Naive thymus-derived CD4-positive, alpha-beta T cell (primary cell): ENCODE measurements at regions not wholly inside any gene's neighbourhood (a gene's known extent, or its start where the extent isn't known, plus 50 kb on each side); places are given as distances from the start of the nearest gene placed in this dataset.

ENCODE experiments used
- ATAC-seq: fragments of 150-1000 bp; cut with Tn5 transposase; 2 replicates; pipeline ENCODE4 v1.10.0; 2021; ENCODE audit warnings: mild to moderate bottlenecking, moderate library complexity
- CTCF ChIA-PET: fragments of 350-600 bp; sonication (Branson Sonifier 250); formaldehyde crosslinking; loops from one replicate; lab custom pipeline; 2021; ENCODE audit warnings: antibody characterized with exemption; lab: Charles Lee
- POLR2A ChIA-PET: fragments of 350-600 bp; sonication (Branson Sonifier 250); formaldehyde crosslinking; loops from one replicate; lab custom pipeline; 2021; ENCODE audit warnings: antibody characterized with exemption, inconsistent platforms; lab: Charles Lee
- DNase-seq, 9 donors: peaks; one replicate each; pipeline versions ENCODE4 v3.0.0 to v3.0.0-alpha.2; 2020 to 2022; ENCODE audit warnings: mixed read lengths in 1 of 9
- H3K27ac ChIP-seq: one replicate; pipeline ENCODE4 v1.7.0; 2013; ENCODE audit warnings: mild to moderate bottlenecking, low read depth, low read length, moderate library complexity
- H3K27me3 ChIP-seq, 2 donors: one replicate each; pipeline ENCODE4 v1.7.0; 2013; ENCODE audit warnings: low read length in 2 of 2, mild to moderate bottlenecking in 2 of 2, moderate library complexity in 2 of 2; ENCODE audit not compliant: control insufficient read depth in 2 of 2, insufficient read depth in 2 of 2
- H3K36me3 ChIP-seq, 3 experiments: 1 replicate in 2 of 3; 2 replicates in 1 of 3; pipeline ENCODE4 v1.7.0; 2013; ENCODE audit warnings: low read length in 3 of 3, mild to moderate bottlenecking in 3 of 3, moderate library complexity in 1 of 3; ENCODE audit not compliant: insufficient read depth in 3 of 3, control insufficient read depth in 2 of 3
- H3K4me1 ChIP-seq, 2 donors: one replicate each; pipeline ENCODE4 v1.7.0; 2013; ENCODE audit warnings: low read length in 2 of 2, mild to moderate bottlenecking in 2 of 2, moderate library complexity in 1 of 2; ENCODE audit not compliant: control insufficient read depth in 2 of 2, insufficient read depth in 2 of 2
- H3K4me3 ChIP-seq: 2 replicates; pipeline ENCODE4 v1.7.0; 2013; ENCODE audit warnings: mild to moderate bottlenecking, low read length
- H3K9me3 ChIP-seq, 3 experiments: 1 replicate in 2 of 3; 2 replicates in 1 of 3; pipeline ENCODE4 v1.7.0; 2013; ENCODE audit warnings: low read length in 3 of 3; ENCODE audit not compliant: control insufficient read depth in 2 of 3
- H3K27ac Mint-ChIP-seq, 9 donors: one replicate each; pipeline ENCODE4 v1.8.0; 2020 to 2022; ENCODE audit warnings: mixed read lengths in 9 of 9, mild to moderate bottlenecking in 8 of 9, moderate library complexity in 5 of 9, inconsistent platforms in 2 of 9
- H3K27me3 Mint-ChIP-seq, 5 donors: one replicate each; pipeline ENCODE4 v1.8.0; 2021 to 2022; ENCODE audit warnings: mixed read lengths in 5 of 5, mild to moderate bottlenecking in 1 of 5
- H3K36me3 Mint-ChIP-seq, 5 donors: one replicate each; pipeline ENCODE4 v1.8.0; 2020 to 2022; ENCODE audit warnings: mixed read lengths in 5 of 5, mild to moderate bottlenecking in 3 of 5, inconsistent platforms in 1 of 5
- H3K4me1 Mint-ChIP-seq, 7 donors: one replicate each; pipeline ENCODE4 v1.8.0; 2020 to 2022; ENCODE audit warnings: mixed read lengths in 7 of 7, mild to moderate bottlenecking in 3 of 7, inconsistent platforms in 1 of 7
- H3K4me3 Mint-ChIP-seq, 10 donors: one replicate each; pipeline ENCODE4 v1.8.0; 2020 to 2022; ENCODE audit warnings: mild to moderate bottlenecking in 10 of 10, mixed read lengths in 10 of 10, moderate library complexity in 6 of 10, inconsistent platforms in 2 of 10
- H3K9me3 Mint-ChIP-seq, 11 donors: one replicate each; pipeline ENCODE4 v1.8.0; 2020 to 2022; ENCODE audit warnings: mixed read lengths in 11 of 11, mild to moderate bottlenecking in 4 of 11, inconsistent platforms in 1 of 11, moderate library complexity in 1 of 11
- intact Hi-C, 2 donors: fragments of 100-400 bp; cut with micrococcal nuclease; formaldehyde crosslinking; loops; one replicate each; pipeline ENCODE4 v1.15.1; 2023

DNA sequence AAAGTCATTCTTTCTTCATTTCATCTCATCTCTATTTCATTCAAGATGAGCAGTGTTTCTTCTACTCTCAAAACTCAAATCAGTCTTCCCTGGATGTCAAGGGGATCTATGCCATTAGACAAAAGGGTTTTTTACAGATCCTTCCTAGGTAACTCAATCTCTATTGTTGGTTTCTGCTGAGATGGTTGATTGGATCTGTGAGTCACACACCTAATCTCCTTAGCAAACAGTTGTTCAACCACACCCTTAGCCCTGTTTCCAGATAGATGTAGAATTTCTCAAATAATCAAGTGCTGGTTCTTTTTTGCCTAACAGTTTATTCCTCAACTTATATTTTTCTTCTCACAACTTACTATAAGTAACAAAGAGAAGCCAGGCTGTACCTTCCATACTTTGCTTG is 200.5 kb downstream of the KDR start:
- intact Hi-C loops: no loop called here
- H3K27ac Mint-ChIP-seq: no peak overlapping the region
- H3K27me3 Mint-ChIP-seq: no peaks in the 10 kb centered on the region
- POLR2A ChIA-PET: no interaction called here
- DNase-seq (no peak), ATAC-seq (no peak)
- CTCF ChIA-PET: no interaction called here
- H3K36me3 ChIP-seq: no peaks in the 10 kb centered on the region
- H3K36me3 Mint-ChIP-seq: peaks cover 0 to 7% (median 0%) of the 10 kb centered on the region in 5 donors
- no peaks in the 10 kb centered on the region for H3K4me1 ChIP-seq
- no peak overlapping the region for H3K27ac ChIP-seq
- H3K4me3 Mint-ChIP-seq: no peak overlapping the region
- H3K27me3 ChIP-seq: no peaks in the 10 kb centered on the region
- peaks cover 4 to 20% (median 8%) of the 10 kb centered on the region in 11 donors for H3K9me3 Mint-ChIP-seq
- peaks cover 0 to 9% (median 0%) of the 10 kb centered on the region in 3 experiments for H3K9me3 ChIP-seq
- H3K4me1 Mint-ChIP-seq: no peaks in the 10 kb centered on the region
- H3K4me3 ChIP-seq: no peak overlapping the region

DNA sequence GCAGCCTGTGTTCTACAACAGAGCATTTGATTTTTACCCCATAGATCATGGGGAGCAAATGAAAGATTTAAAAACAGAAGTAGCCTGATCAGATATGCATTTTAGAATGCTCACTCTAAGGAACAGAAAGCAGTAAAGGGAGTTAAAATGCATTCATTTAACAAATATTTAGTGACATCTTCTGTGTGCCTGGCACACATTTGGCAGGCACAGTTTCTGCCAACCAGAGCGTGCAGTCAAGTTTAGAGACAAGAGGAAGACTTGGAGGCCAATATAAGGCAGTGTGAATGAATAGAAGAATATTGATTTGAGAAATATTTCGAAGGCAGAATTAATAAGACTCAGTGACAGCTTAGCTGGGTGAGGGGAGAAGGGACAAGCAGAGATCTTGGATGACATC is 210.1 kb downstream of the KDR start:
- H3K9me3 ChIP-seq: no peaks in the 10 kb centered on the region
- Mint-ChIP-seq H3K4me1 (peaks cover 0 to 6% (median 0%) of the 10 kb centered on the region in 7 donors), H3K9me3 (no peaks in the 10 kb centered on the region), H3K4me3 (no peak overlapping the region), H3K27ac (no peak overlapping the region), H3K36me3 (no peaks in the 10 kb centered on the region), H3K27me3 (no peaks in the 10 kb centered on the region)
- POLR2A ChIA-PET: no interaction called here
- ATAC-seq: no peak
- no peaks in the 10 kb centered on the region for H3K36me3 ChIP-seq
- no peak for DNase-seq
- no peaks in the 10 kb centered on the region for H3K4me1 ChIP-seq
- no peak overlapping the region for H3K4me3 ChIP-seq
- H3K27me3 ChIP-seq: no peaks in the 10 kb centered on the region
- H3K27ac ChIP-seq: no peak overlapping the region
- intact Hi-C loops: no loop called here
- CTCF ChIA-PET: no interaction called here

DNA sequence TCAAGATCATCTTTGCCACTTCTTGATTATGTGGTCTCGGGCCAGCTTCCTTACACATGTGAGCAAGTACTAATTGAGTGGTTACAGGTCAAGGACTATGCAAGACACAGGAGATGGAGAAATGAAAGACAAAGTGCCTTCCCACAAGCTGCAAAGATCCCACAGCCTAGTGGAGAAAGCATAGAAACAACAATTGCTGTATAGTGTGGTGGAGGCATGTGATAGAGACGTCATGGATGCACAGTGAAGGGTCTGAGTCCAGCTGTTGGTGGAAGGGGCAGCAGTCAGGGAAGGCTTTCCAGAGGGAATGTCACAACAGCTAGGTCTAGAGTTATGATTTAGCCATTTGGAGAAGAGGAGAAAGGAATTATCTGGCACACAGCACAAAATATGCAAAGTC is 210.6 kb downstream of the KDR start:
- Histone ChIP-seq H3K27me3 (no peaks in the 10 kb centered on the region), H3K4me3 (no peak overlapping the region), H3K4me1 (no peaks in the 10 kb centered on the region), H3K36me3 (no peaks in the 10 kb centered on the region), H3K9me3 (no peaks in the 10 kb centered on the region), H3K27ac (no peak overlapping the region)
- DNase-seq (no peak), ATAC-seq (no peak)
- Mint-ChIP-seq H3K9me3 (no peaks in the 10 kb centered on the region), H3K4me3 (no peak overlapping the region), H3K27me3 (no peaks in the 10 kb centered on the region), H3K36me3 (no peaks in the 10 kb centered on the region), H3K4me1 (peaks cover 0 to 11% (median 4%) of the 10 kb centered on the region in 7 donors), H3K27ac (no peak overlapping the region)
- intact Hi-C loops: no loop called here
- ChIA-PET CTCF (no interaction called here), POLR2A (no interaction called here)

DNA sequence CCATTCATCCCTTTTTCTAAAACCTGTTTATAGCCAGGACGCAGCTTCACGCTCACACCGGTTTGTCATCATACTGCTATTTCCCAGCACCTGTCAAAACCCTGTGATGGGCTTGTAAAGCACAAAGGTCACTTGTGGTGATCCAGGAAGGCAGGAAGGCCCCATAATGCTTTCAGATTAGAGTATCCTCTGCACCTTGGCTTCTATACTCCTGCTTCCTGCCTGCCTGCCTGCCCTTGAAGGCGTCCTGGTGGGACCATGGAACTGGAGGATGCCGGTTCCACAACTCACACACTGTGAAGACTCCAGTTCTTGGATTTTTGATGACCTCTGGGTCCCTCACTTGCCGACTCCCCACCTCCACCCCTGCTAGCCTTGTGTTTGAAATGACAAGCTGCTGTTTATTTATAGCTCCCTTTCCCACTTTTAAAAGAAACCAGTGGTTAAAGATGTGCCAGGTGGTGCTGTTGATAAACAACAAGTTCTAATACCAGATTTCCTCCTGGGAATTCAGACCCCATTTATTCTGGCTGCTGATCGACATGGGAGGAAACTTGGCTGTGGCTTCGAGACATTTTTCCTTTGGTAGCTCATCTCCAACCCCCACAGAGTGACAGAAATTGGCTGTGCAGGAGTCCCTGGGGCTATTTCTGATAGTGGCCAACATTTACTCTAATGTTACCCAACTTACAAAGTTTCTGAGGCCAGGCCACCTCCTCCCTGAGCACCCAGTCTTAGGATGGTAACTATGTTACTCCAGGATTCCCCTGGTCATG is 211.5 kb downstream of the KDR start:
- Mint-ChIP-seq H3K27ac (no peak overlapping the region), H3K4me3 (no peak overlapping the region), H3K4me1 (peaks cover 0 to 19% (median 11%) of the 10 kb centered on the region in 7 donors), H3K9me3 (no peaks in the 10 kb centered on the region), H3K27me3 (no peaks in the 10 kb centered on the region), H3K36me3 (no peaks in the 10 kb centered on the region)
- intact Hi-C loops: no loop called here
- Histone ChIP-seq H3K9me3 (no peaks in the 10 kb centered on the region), H3K27ac (no peak overlapping the region), H3K27me3 (no peaks in the 10 kb centered on the region), H3K4me3 (no peak overlapping the region), H3K4me1 (no peaks in the 10 kb centered on the region), H3K36me3 (no peaks in the 10 kb centered on the region)
- DNase-seq (no peak), ATAC-seq (no peak)
- POLR2A ChIA-PET: no interaction called here
- CTCF ChIA-PET: interaction anchor here (0.9 to 1.4 kb wide), 2 partner anchors 28 to 595 kb away, joined by 3 read pairs; no protein-coding TSS in a partner anchor

DNA sequence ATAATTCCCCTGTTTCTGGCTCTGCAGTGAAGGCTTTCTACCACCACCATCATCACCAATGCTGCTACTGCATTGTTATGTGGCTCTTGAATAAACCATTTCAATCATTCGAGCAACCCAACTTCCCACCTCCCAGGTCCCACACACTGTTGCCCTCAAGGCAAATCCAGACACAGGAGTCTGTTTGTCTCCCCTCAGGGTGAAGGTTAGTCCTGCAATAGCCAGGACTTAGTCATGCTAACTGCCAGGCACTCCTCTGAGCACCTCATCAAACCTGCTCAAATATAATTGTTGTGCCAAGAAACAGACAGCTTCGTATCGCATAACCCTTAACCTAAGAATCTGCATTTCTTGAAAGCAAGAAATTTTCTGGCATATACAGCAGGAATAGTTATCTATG is 213.2 kb downstream of the KDR start:
- intact Hi-C loops: no loop called here
- Mint-ChIP-seq H3K4me1 (peaks cover 0 to 21% (median 11%) of the 10 kb centered on the region in 7 donors), H3K36me3 (no peaks in the 10 kb centered on the region), H3K4me3 (no peak overlapping the region), H3K27ac (no peak overlapping the region), H3K9me3 (peaks cover 0 to 8% (median 0%) of the 10 kb centered on the region in 11 donors), H3K27me3 (no peaks in the 10 kb centered on the region)
- Histone ChIP-seq H3K9me3 (no peaks in the 10 kb centered on the region), H3K27me3 (no peaks in the 10 kb centered on the region), H3K36me3 (no peaks in the 10 kb centered on the region), H3K4me3 (no peak overlapping the region), H3K27ac (no peak overlapping the region), H3K4me1 (no peaks in the 10 kb centered on the region)
- ATAC-seq: no peak
- POLR2A ChIA-PET: no interaction called here
- no peak for DNase-seq
- CTCF ChIA-PET: interaction anchor here (1.4 kb wide), 1 partner anchor 30 kb away, joined by 3 read pairs; no protein-coding TSS in a partner anchor

DNA sequence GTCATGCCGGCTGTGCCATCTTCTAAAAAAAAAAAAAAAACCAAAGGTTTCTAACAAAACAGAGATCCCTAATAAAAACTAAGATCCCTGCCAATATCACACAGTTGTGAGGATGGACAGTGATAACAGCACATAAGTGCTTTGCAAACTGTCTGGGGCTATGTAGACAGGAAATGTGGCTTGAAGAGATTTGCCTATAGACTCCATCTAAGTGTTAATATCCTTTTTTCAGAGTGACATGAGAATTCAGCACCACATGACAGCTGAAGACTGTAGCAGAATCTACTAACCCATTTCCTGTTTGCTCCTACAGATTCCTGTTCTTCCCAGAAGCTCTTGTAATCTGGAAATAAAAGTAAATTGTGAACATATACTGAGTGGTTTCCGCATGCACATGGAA is 215.4 kb downstream of the KDR start:
- H3K36me3 Mint-ChIP-seq: peaks cover 0 to 9% (median 0%) of the 10 kb centered on the region in 5 donors
- H3K27ac ChIP-seq: no peak overlapping the region
- no peak overlapping the region for H3K4me3 ChIP-seq
- H3K4me1 ChIP-seq: no peaks in the 10 kb centered on the region
- no peaks in the 10 kb centered on the region for H3K9me3 ChIP-seq
- ATAC-seq (no peak), DNase-seq (peak in 4 of 9 donors; percentile 3 to 12 (median 4))
- no peaks in the 10 kb centered on the region for H3K36me3 ChIP-seq
- peak overlapping the region in 3 of 10 donors; percentile 2 to 24 (median 19) for H3K4me3 Mint-ChIP-seq
- H3K27me3 Mint-ChIP-seq: no peaks in the 10 kb centered on the region
- peaks cover 0 to 16% (median 5%) of the 10 kb centered on the region in 11 donors for H3K9me3 Mint-ChIP-seq
- H3K27ac Mint-ChIP-seq: peak overlapping the region in 4 of 9 donors; percentile 28 to 65 (median 52)
- H3K4me1 Mint-ChIP-seq: peaks cover 0 to 21% (median 11%) of the 10 kb centered on the region in 7 donors
- intact Hi-C loops: loop anchor here in 1 of 2 donors (5.0 kb wide), 1 partner anchor 32 kb away; no protein-coding TSS in a partner anchor
- CTCF ChIA-PET: no interaction called here
- POLR2A ChIA-PET: no interaction called here
- H3K27me3 ChIP-seq: no peaks in the 10 kb centered on the region

DNA sequence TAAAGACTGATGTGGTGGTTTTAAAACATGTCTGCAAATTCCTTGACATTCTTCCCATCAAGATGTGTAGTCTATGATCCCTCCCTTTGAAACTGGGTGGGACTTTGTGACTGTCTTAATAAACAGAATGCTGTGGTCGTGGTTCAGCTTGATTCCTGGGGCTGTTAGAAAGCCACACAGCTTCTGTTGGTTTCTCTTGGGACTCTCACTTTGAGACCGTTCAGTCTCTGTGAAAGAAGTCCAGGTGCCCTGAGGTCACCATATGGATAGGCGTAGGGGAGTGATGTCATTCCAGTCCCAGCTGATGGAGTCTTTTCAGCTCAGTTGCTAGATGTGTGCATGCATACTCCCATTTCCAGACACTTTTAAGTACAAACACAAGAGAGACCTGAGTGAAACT is 216.6 kb downstream of the KDR start:
- intact Hi-C loops: loop anchor here in 1 of 2 donors (5.0 kb wide), 1 partner anchor 34 kb away; no protein-coding TSS in a partner anchor
- H3K9me3 ChIP-seq: no peaks in the 10 kb centered on the region
- peaks cover 0 to 15% (median 0%) of the 10 kb centered on the region in 5 donors for H3K36me3 Mint-ChIP-seq
- DNase-seq (no peak), ATAC-seq (no peak)
- no peak overlapping the region for H3K27ac ChIP-seq
- H3K27me3 Mint-ChIP-seq: no peaks in the 10 kb centered on the region
- POLR2A ChIA-PET: no interaction called here
- H3K4me1 ChIP-seq: no peaks in the 10 kb centered on the region
- H3K4me1 Mint-ChIP-seq: peaks cover 0 to 21% (median 11%) of the 10 kb centered on the region in 7 donors
- no peaks in the 10 kb centered on the region for H3K27me3 ChIP-seq
- peak overlapping the region in 1 of 9 donors; percentile 22 for H3K27ac Mint-ChIP-seq
- CTCF ChIA-PET: no interaction called here
- no peak overlapping the region for H3K4me3 ChIP-seq
- H3K36me3 ChIP-seq: no peaks in the 10 kb centered on the region
- no peak overlapping the region for H3K4me3 Mint-ChIP-seq
- H3K9me3 Mint-ChIP-seq: peaks cover 0 to 17% (median 5%) of the 10 kb centered on the region in 11 donors
